Heart right ventricle (tissue), 16 donors: ENCODE measurements at regions not wholly inside any gene's neighbourhood (a gene's known extent, or its start where the extent isn't known, plus 50 kb on each side); places are given as distances from the start of the nearest gene placed in this dataset.

ENCODE experiments used
- ATAC-seq, 8 donors: fragments of 200-7000 bp; cut with Tn5 transposase; one replicate each; pipeline ENCODE4 v1.9.1; 2020; ENCODE audit warnings: mild to moderate bottlenecking in 8 of 8, moderate library complexity in 8 of 8, moderate number of reproducible peaks in 1 of 8
- DNase-seq, 2 donors: peaks; one replicate each; pipeline ENCODE4 v3.0.0-alpha.2; 2020
- H3K27ac ChIP-seq, 10 donors: fragments of 200-600 bp; sonication (generic) in 2 of 10; one replicate each; pipeline versions ENCODE4 v1.5.0 to v1.8.0; 2020 to 2022; ENCODE audit warnings: mild to moderate bottlenecking in 3 of 10
- H3K27me3 ChIP-seq, 7 donors: fragments of 200-600 bp; one replicate each; pipeline ENCODE4 v1.8.0; 2021 to 2022; ENCODE audit warnings: mild to moderate bottlenecking in 2 of 7
- H3K36me3 ChIP-seq, 9 donors: fragments of 200-600 bp; sonication (generic) in 1 of 9; one replicate each; pipeline versions ENCODE4 v1.5.0 to v1.8.0; 2020 to 2022; ENCODE audit warnings: mild to moderate bottlenecking in 2 of 9
- H3K4me1 ChIP-seq, 9 donors: fragments of 200-600 bp; sonication (generic) in 1 of 9; one replicate each; pipeline versions ENCODE4 v1.5.0 to v1.8.0; 2020 to 2022; ENCODE audit warnings: mild to moderate bottlenecking in 4 of 9
- H3K4me3 ChIP-seq, 10 donors: fragments of 200-600 bp; sonication (generic) in 2 of 10; one replicate each; pipeline versions ENCODE4 v1.5.0 to v1.8.0; 2020 to 2022; ENCODE audit warnings: mild to moderate bottlenecking in 7 of 10, moderate library complexity in 2 of 10
- H3K9me3 ChIP-seq, 11 donors: fragments of 200-600 bp in 10 of 11; sonication (generic) in 2 of 11; one replicate each; pipeline versions ENCODE4 v1.5.0 to v1.8.0; 2013 to 2022; ENCODE audit warnings: mild to moderate bottlenecking in 2 of 11, control low read depth in 1 of 11, moderate library complexity in 1 of 11
- WGBS, 2 donors: extraction: QIAGEN DNeasy Blood & Tissue Kit; methylation state at CpG; one replicate each; pipeline ENCODE4 v1.1.7; 2013; ENCODE audit warnings: inconsistent platforms in 1 of 2; 5-methylcytosine and 5-hydroxymethylcytosine counted together
- intact Hi-C, 10 donors: fragments of 100-400 bp; cut with DNase I; formaldehyde crosslinking; loops; one replicate each; pipeline versions ENCODE4 v1.11.1 to v1.14.2; 2022
- TF ChIP-seq, protein P1 (sequence below), 9 donors: fragments of 200-600 bp; sonication (generic) in 2 of 9; IDR thresholded peaks; one replicate each; pipeline versions ENCODE4 v1.5.0 to v1.8.0; 2021 to 2022; ENCODE audit warnings: antibody characterized with exemption in 9 of 9, mild to moderate bottlenecking in 5 of 9, moderate library complexity in 1 of 9
- donor health status: Arrhythmogenic right ventricular cardiomyopathy.
- donor health status: ischemic (EF 13 %, LVEDD 7.1; RV severe dilation, severe dysfunction).
- donor health status: healthy with polysubstance abuse.
- donor health status: DM: no; HTN: yes; CAD: no.
- donor health status: DM: no; HTN: no; CAD: no.
- donor health status: ischemic (EF 25% LVEDD 6.9; RV normal size, moderate dysfunction).
- donor health status: ischemic (EF 25% LVEDD 5.7; RV mildly dilated, moderate dysfunction).
- donor health status: healthy.
- donor health status: DM: yes; HTN: yes; CAD: no.
- donor health status: Ischemic cardiomyopathy.
- donor health status: ischemic (EF 35%, LVEDD 5.7; RV mildly dilated, moderate dysfunction).
- donor health status: nonischemic (EF 11% LVEDD 7.7; RV severe dilation, severe dysfunction).
- donor health status: DM: yes; HTN: yes; CAD: no.
- donor health status: PGD.
- donor health status: ischemic (EF 29% LVEDD 5.4; RV normal size, mild dysfunction).
- donor health status: nonischemic (EF 23%, LVEDD 6.1; RV moderate dilation, normal function).

DNA sequence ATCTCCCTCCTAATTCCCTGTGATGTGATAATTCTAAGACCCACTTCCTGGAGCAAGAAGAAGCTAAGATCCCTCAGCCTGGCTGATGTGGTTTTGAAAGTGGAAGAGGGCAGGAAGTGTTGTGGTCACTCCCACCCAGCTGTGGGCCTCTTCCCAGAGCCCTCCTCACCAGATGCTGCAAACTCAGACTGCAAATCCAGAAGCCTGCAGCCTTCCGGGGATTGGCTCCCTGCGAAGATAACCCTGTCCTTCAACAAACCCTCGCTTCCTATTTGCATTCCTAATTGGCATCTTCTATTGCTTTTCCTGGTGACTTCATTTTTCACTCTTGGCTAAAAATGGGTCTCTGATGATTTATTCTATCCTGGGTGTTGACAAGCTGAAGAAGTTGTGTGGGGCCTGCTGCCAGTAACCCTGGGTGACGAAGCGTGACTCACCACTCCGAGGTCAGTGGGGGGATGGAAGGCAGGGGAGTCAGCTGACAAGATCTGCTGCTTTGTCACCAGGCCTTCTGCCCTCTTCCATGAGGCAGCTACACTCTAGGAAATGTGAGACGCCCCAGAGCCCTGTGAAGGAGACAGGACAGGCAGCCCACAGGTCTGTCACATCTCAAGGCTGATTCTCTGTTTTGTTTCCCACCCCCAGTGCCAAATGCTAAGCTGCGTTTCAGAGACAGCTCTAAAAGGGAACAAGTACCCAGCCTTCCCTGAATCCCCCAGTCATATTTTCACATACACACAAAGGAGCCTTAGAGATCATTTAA lies 99.7 kb upstream of the LIPC start:
- Histone ChIP-seq H3K27me3 (no peaks in the 10 kb centered on the region), H3K9me3 (peaks cover 0 to 15% (median 0%) of the 10 kb centered on the region in 11 donors), H3K4me3 (peak overlapping the region in 3 of 10 donors; percentile 1 to 8 (median 1)), H3K4me1 (peaks cover 18 to 47% (median 38%) of the 10 kb centered on the region in 9 donors), H3K27ac (peak overlapping the region; percentile 79 to 95 (median 88)), H3K36me3 (no peaks in the 10 kb centered on the region)
- intact Hi-C loops, result loop anchor here in 3 of 10 donors (5.0 to 10.0 kb wide), 6 partner anchors 63 to 603 kb away; partner anchors contain the start of genes ADAM10 (in 1 of the 3) and SLTM (in 1 of the 3)
- TF ChIP-seq, protein P1, sequence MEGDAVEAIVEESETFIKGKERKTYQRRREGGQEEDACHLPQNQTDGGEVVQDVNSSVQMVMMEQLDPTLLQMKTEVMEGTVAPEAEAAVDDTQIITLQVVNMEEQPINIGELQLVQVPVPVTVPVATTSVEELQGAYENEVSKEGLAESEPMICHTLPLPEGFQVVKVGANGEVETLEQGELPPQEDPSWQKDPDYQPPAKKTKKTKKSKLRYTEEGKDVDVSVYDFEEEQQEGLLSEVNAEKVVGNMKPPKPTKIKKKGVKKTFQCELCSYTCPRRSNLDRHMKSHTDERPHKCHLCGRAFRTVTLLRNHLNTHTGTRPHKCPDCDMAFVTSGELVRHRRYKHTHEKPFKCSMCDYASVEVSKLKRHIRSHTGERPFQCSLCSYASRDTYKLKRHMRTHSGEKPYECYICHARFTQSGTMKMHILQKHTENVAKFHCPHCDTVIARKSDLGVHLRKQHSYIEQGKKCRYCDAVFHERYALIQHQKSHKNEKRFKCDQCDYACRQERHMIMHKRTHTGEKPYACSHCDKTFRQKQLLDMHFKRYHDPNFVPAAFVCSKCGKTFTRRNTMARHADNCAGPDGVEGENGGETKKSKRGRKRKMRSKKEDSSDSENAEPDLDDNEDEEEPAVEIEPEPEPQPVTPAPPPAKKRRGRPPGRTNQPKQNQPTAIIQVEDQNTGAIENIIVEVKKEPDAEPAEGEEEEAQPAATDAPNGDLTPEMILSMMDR (IDR thresholded peaks at IDR 0.05), result no peak
- ATAC-seq (peak; percentile 96 to 98 (median 98)), DNase-seq (peak; percentile 90 to 96)
- WGBS, 2 donors, result 3% methylated on average over 8 of the region's 8 CpGs

DNA sequence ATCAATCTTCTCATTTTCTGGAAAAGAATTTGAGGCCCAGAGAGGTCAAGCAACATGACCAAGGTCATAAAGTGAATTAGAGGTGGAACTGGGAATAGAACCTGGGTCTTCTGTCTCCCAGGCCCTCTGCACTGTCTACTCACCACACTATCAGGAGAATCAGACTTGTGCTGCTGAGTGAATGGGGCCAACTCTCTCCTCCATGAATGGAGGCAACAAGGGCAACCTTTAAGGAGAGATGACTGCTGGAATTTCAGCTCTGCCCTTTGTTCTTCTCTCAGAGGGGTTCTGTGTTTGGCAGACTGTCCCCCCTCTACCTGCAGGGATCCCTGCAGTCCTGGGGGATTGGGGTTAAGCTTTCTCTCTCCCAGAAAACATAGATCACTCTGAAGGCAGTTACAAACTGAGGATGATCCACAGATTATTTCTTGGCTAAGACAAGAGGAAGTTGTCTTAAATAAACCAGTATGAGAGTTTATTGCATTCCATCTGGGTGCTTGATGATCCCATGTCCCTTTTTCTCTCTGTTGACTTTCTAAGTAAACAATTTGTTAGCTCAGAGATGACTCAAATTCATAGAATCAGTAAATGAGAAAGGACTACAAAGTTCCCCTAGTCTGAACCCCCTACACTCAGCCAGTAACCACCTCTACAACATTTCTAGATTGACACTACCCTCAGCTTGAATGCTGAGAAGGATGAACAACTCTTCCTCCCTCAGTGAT lies 99.0 kb upstream of the LIPC start:
- no peaks in the 10 kb centered on the region for H3K36me3 ChIP-seq
- intact Hi-C loops, result loop anchor here in 3 of 10 donors (5.0 to 10.0 kb wide), 6 partner anchors 62 to 602 kb away; partner anchors contain the start of genes ADAM10 (in 1 of the 3) and SLTM (in 1 of the 3)
- H3K9me3 ChIP-seq, result peaks cover 0 to 11% (median 0%) of the 10 kb centered on the region in 11 donors
- TF ChIP-seq, protein P1 (IDR thresholded peaks at IDR 0.05), result no peak
- H3K27me3 ChIP-seq, result no peaks in the 10 kb centered on the region
- no peak overlapping the region for H3K4me3 ChIP-seq
- H3K27ac ChIP-seq, result peak overlapping the region; percentile 79 to 95 (median 88)
- DNase-seq (no peak), ATAC-seq (peak in 1 of 8 donors; percentile 2)
- H3K4me1 ChIP-seq, result peaks cover 18 to 47% (median 38%) of the 10 kb centered on the region in 9 donors

DNA sequence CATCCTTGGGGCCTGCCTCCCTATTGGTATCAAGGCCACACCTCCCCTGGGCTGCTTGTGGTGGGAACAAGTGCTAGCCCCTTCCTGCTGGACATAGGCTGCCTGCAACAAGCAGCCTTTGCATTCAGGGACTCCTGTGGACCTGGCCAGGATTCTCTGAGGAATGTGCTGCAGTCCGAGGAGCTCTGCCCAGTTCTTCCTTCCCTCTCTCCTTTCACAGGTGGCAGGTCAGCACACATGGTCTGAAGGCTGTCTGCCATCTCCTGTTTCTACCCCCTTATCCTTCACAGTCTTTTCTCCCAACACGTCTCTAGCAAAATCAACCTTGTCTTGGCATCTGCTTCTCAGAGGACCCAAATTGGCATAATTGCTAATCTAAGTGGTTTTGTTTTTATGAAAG lies 97.0 kb upstream of the LIPC start:
- no peak for DNase-seq
- H3K27me3 ChIP-seq, result no peaks in the 10 kb centered on the region
- peaks cover 18 to 39% (median 33%) of the 10 kb centered on the region in 9 donors for H3K4me1 ChIP-seq
- TF ChIP-seq, protein P1 (IDR thresholded peaks at IDR 0.05), result no peak
- no peak overlapping the region for H3K4me3 ChIP-seq
- no peaks in the 10 kb centered on the region for H3K36me3 ChIP-seq
- no peak for ATAC-seq
- WGBS, 2 donors, result 89 to 95% methylated on average over 2 of the region's 2 CpGs
- H3K27ac ChIP-seq, result no peak overlapping the region
- intact Hi-C loops, result loop anchor here in 3 of 10 donors (5.0 to 10.0 kb wide), 6 partner anchors 60 to 600 kb away; partner anchors contain the start of genes ADAM10 (in 1 of the 3) and SLTM (in 1 of the 3)
- peaks cover 0 to 6% (median 0%) of the 10 kb centered on the region in 11 donors for H3K9me3 ChIP-seq

DNA sequence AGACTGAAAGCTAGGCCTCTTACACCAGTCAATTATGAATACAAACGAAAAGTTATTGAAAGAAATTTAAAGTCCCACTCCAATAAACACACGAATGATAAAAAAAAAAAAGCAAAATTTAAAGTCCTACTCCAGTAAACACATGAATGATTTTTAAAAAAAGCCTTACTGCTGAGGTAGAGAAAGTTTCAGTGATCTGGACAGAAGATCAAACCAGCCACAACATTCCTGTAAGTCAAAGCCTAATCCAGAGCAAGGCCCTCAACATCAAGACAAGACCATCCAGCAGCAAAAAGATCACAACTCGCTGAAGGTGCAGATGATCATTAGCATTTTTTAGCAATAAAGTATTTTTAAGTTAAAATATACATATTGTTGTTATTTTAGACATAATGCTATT lies 95.6 kb upstream of the LIPC start:
- 61 to 95% methylated on average over 3 of the region's 3 CpGs for WGBS, 2 donors
- H3K9me3 ChIP-seq, result peaks cover 0 to 6% (median 0%) of the 10 kb centered on the region in 11 donors
- no peak overlapping the region for H3K27ac ChIP-seq
- H3K36me3 ChIP-seq, result no peaks in the 10 kb centered on the region
- intact Hi-C loops, result loop anchor here in 2 of 10 donors (10.0 kb wide), 4 partner anchors 59 to 599 kb away; partner anchors contain the start of genes ADAM10 (in 1 of the 2) and SLTM (in 1 of the 2)
- H3K27me3 ChIP-seq, result no peaks in the 10 kb centered on the region
- DNase-seq (no peak), ATAC-seq (no peak)
- H3K4me3 ChIP-seq, result no peak overlapping the region
- peaks cover 9 to 26% (median 20%) of the 10 kb centered on the region in 9 donors for H3K4me1 ChIP-seq
- TF ChIP-seq, protein P1 (IDR thresholded peaks at IDR 0.05), result no peak
